ENCODE measurements at regions not wholly inside any gene's neighbourhood (a gene's known extent, or its start where the extent isn't known, plus 50 kb on each side); places are given as distances from the start of the nearest gene placed in this dataset.
A peak's percentile ranks its signal among the peaks of the same experiment; 100 is the strongest.

GRCh38 chr7:136184719-136185118 is 207.6 kb upstream of the MTPN start:
- peaks cover 1% of the 10 kb centered on the region for H3K27me3 Mint-ChIP-seq (ENCODE audit: unreplicated experiment)
- no peaks in the 10 kb centered on the region for H3K4me1 Mint-ChIP-seq (ENCODE audit: unreplicated experiment)
- TF ChIP-seq, protein P1, sequence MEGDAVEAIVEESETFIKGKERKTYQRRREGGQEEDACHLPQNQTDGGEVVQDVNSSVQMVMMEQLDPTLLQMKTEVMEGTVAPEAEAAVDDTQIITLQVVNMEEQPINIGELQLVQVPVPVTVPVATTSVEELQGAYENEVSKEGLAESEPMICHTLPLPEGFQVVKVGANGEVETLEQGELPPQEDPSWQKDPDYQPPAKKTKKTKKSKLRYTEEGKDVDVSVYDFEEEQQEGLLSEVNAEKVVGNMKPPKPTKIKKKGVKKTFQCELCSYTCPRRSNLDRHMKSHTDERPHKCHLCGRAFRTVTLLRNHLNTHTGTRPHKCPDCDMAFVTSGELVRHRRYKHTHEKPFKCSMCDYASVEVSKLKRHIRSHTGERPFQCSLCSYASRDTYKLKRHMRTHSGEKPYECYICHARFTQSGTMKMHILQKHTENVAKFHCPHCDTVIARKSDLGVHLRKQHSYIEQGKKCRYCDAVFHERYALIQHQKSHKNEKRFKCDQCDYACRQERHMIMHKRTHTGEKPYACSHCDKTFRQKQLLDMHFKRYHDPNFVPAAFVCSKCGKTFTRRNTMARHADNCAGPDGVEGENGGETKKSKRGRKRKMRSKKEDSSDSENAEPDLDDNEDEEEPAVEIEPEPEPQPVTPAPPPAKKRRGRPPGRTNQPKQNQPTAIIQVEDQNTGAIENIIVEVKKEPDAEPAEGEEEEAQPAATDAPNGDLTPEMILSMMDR (IDR thresholded peaks at IDR 0.05; ENCODE audit: unreplicated experiment), result no peak
- H3K36me3 Mint-ChIP-seq (ENCODE audit: low read depth, unreplicated experiment), result no peaks in the 10 kb centered on the region
- no peaks in the 10 kb centered on the region for H3K9me3 Mint-ChIP-seq (ENCODE audit: unreplicated experiment)
- H3K4me3 Mint-ChIP-seq (ENCODE audit: unreplicated experiment), result no peak overlapping the region
- no peak overlapping the region for H3K27ac Mint-ChIP-seq (ENCODE audit: unreplicated experiment)
- DNase-seq (ENCODE audit: low spot score), result no peak

GRCh38 chr7:136183981-136184380 is 206.8 kb upstream of the MTPN start:
- DNase-seq (ENCODE audit: low spot score), result peak; percentile 9
- peaks cover 1% of the 10 kb centered on the region for H3K27me3 Mint-ChIP-seq (ENCODE audit: unreplicated experiment)
- no peak overlapping the region for H3K4me3 Mint-ChIP-seq (ENCODE audit: unreplicated experiment)
- TF ChIP-seq, protein P1 (IDR thresholded peaks at IDR 0.05; ENCODE audit: unreplicated experiment), result no peak
- H3K4me1 Mint-ChIP-seq (ENCODE audit: unreplicated experiment), result no peaks in the 10 kb centered on the region
- H3K27ac Mint-ChIP-seq (ENCODE audit: unreplicated experiment), result no peak overlapping the region
- no peaks in the 10 kb centered on the region for H3K36me3 Mint-ChIP-seq (ENCODE audit: low read depth, unreplicated experiment)
- no peaks in the 10 kb centered on the region for H3K9me3 Mint-ChIP-seq (ENCODE audit: unreplicated experiment)

DNA sequence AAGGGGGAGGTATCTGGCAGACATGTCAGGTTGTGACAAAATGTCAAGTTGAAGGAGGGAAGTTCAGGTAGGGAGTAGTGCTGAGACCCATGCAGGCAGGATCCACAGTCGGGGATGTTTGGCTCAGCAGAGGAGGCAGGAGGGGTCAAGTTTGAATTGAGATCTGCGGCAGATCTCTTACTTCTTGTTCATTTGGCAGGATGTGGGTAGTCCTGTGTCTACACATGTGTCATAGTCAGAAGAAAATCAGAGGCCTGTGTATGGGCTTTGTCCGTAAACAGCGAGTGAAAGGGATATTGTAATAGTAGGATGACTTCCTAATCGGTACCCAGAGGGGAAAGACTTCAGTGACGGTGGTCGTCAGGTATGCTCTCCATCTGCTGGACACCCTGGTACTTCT is 203.8 kb upstream of the MTPN start:
- H3K4me1 Mint-ChIP-seq (ENCODE audit: unreplicated experiment), result no peaks in the 10 kb centered on the region
- H3K36me3 Mint-ChIP-seq (ENCODE audit: low read depth, unreplicated experiment), result no peaks in the 10 kb centered on the region
- peaks cover 1% of the 10 kb centered on the region for H3K27me3 Mint-ChIP-seq (ENCODE audit: unreplicated experiment)
- H3K4me3 Mint-ChIP-seq (ENCODE audit: unreplicated experiment), result no peak overlapping the region
- DNase-seq (ENCODE audit: low spot score), result no peak
- TF ChIP-seq, protein P1 (IDR thresholded peaks at IDR 0.05; ENCODE audit: unreplicated experiment), result no peak
- H3K27ac Mint-ChIP-seq (ENCODE audit: unreplicated experiment), result no peak overlapping the region
- H3K9me3 Mint-ChIP-seq (ENCODE audit: unreplicated experiment), result no peaks in the 10 kb centered on the region

DNA sequence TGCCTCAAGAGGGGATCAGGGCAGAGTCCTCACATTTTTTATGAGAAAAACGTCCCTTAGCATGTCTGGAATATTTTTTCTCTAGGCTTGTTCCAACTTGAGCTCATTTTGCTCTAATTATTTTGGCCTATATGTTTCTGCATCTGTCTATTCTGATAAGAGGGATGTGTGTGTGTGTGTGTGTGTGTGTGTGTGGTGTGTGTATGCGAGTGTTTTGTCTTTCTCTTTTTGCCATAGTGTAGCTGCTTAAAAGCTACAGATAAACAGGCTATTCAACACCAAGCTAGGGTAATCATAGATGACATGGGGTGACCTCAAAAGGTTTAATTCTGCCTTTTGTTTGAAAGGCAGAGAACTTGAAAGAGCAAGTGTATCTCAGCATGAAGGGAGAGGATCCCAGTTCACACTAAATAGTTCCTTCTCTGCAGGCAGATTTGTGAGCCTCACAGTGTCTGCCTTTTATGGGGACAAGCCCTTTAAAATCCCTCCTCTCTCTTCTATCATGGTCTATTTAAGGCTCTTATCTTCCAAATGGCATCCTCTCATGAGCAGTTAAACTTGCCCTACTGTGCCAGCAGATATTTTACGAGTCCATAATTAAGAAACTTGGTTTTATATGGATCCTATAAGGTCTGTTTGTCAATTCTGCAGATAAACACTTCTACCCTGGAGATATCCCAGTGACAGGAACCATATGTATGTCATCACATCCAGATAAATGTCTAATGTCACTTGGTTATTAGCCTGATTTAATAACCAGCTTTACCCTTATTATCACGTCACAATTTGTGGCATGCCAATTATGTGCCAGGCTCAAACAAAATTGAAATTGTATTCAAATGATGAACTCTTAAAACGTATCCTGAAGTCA is 202.9 kb upstream of the MTPN start:
- TF ChIP-seq, protein P1 (IDR thresholded peaks at IDR 0.05; ENCODE audit: unreplicated experiment), result no peak
- Mint-ChIP-seq H3K27ac (ENCODE audit: unreplicated experiment) (no peak overlapping the region), H3K4me1 (ENCODE audit: unreplicated experiment) (no peaks in the 10 kb centered on the region), H3K27me3 (ENCODE audit: unreplicated experiment) (peaks cover 1% of the 10 kb centered on the region), H3K9me3 (ENCODE audit: unreplicated experiment) (no peaks in the 10 kb centered on the region), H3K36me3 (ENCODE audit: low read depth, unreplicated experiment) (no peaks in the 10 kb centered on the region), H3K4me3 (ENCODE audit: unreplicated experiment) (no peak overlapping the region)
- DNase-seq (ENCODE audit: low spot score), result no peak

DNA sequence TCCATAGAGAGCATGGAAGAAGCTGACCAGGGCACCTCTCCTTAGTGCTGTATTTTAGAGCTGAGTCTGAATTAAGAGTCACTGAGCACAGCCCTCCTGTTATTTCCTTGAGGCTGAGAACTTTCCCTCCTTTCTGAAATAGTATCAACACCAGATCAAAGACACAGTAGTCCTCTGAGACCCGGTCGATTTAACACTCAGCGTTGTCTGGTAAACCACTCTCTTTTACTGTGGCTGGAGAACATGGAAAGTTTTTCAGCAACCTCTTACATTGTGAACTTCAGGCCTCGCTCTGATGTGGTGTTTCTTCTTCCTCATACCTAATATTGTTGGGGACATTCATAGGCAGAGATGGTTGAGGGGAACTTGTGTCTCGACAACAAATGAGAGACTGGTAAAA is 202.0 kb upstream of the MTPN start:
- H3K27me3 Mint-ChIP-seq (ENCODE audit: unreplicated experiment), result peaks cover 1% of the 10 kb centered on the region
- H3K4me3 Mint-ChIP-seq (ENCODE audit: unreplicated experiment), result no peak overlapping the region
- no peaks in the 10 kb centered on the region for H3K9me3 Mint-ChIP-seq (ENCODE audit: unreplicated experiment)
- H3K4me1 Mint-ChIP-seq (ENCODE audit: unreplicated experiment), result no peaks in the 10 kb centered on the region
- no peak overlapping the region for H3K27ac Mint-ChIP-seq (ENCODE audit: unreplicated experiment)
- DNase-seq (ENCODE audit: low spot score), result no peak
- H3K36me3 Mint-ChIP-seq (ENCODE audit: low read depth, unreplicated experiment), result no peaks in the 10 kb centered on the region
- TF ChIP-seq, protein P1 (IDR thresholded peaks at IDR 0.05; ENCODE audit: unreplicated experiment), result no peak
